BJ (cell line): ENCODE measurements at regions not wholly inside any gene's neighbourhood (a gene's known extent, or its start where the extent isn't known, plus 50 kb on each side); places are given as distances from the start of the nearest gene placed in this dataset.
"Not testable (repeated sequence)": the region's sequence is repeated elsewhere in the genome, so short reads cannot be mapped to it uniquely, and the experiment has no call there.

Experiments
- CTCF ChIA-PET: fragments of 350-600 bp; formaldehyde crosslinking; extraction: SDS; loops from one replicate; lab custom pipeline; 2021; ENCODE audit warnings: antibody characterized with exemption, inconsistent platforms; lab: Yijun Ruan, JAX
- POLR2A ChIA-PET: fragments of 300-600 bp; sonication (Branson Sonifier 250); formaldehyde crosslinking; extraction: SDS; loops from one replicate; lab custom pipeline; 2021; ENCODE audit warnings: antibody characterized with exemption; lab: Charles Lee
- DNase-seq: peaks from one replicate; pipeline ENCODE4 v3.0.0-alpha.2; 2011; ENCODE audit warnings: low read depth
- H3K27me3 ChIP-seq: 2 replicates; pipeline ENCODE4 v1.6.0; 2011; ENCODE audit warnings: low read length; ENCODE audit not compliant: control insufficient read depth, insufficient read depth
- H3K36me3 ChIP-seq: 2 replicates; pipeline ENCODE4 v1.5.1; 2011; ENCODE audit warnings: low read length; ENCODE audit not compliant: control insufficient read depth, insufficient read depth
- H3K4me3 ChIP-seq: 2 replicates; pipeline ENCODE4 v1.5.1; 2011; ENCODE audit warnings: low read depth, mild to moderate bottlenecking, control low read depth, low read length
- CTCF ChIP-seq: IDR thresholded peaks from 2 replicates; pipeline ENCODE4 v1.5.1; 2011; ENCODE audit warnings: low read depth, mild to moderate bottlenecking, control low read depth, inconsistent platforms, low read length, moderate library complexity; ENCODE audit not compliant: insufficient read depth

GRCh38 chr6:126880964-126881363 is 237.5 kb upstream of the RSPO3 start:
- no peaks in the 10 kb centered on the region for H3K27me3 ChIP-seq
- CTCF ChIA-PET: no interaction called here
- no peak for TF ChIP-seq CTCF
- DNase-seq: no peak
- POLR2A ChIA-PET: no interaction called here
- no peaks in the 10 kb centered on the region for H3K36me3 ChIP-seq
- H3K4me3 ChIP-seq: no peak overlapping the region

GRCh38 chr6:126886106-126886505 is 232.4 kb upstream of the RSPO3 start:
- DNase-seq: no peak

GRCh38 chr6:126888727-126889725 is 229.4 kb upstream of the RSPO3 start:
- Histone ChIP-seq H3K4me3 (no peak overlapping the region), H3K27me3 (no peaks in the 10 kb centered on the region), H3K36me3 (no peaks in the 10 kb centered on the region)
- POLR2A ChIA-PET: no interaction called here
- no peak for DNase-seq
- CTCF ChIA-PET: interaction anchor here (0.8 kb wide), 1 partner anchor 232 kb away, joined by 3 read pairs; no protein-coding TSS in a partner anchor
- TF ChIP-seq CTCF: no peak

More at GRCh38 chr6:126886106-126886505, 232.4 kb upstream of the RSPO3 start:
- Histone ChIP-seq H3K36me3 (no peaks in the 10 kb centered on the region), H3K27me3 (no peaks in the 10 kb centered on the region), H3K4me3 (no peak overlapping the region)
- CTCF ChIA-PET: no interaction called here
- TF ChIP-seq CTCF: no peak
- POLR2A ChIA-PET: no interaction called here

GRCh38 chr6:126890055-126890454 is 228.4 kb upstream of the RSPO3 start:
- H3K27me3 ChIP-seq: no peaks in the 10 kb centered on the region
- CTCF ChIA-PET: no interaction called here
- no peak for TF ChIP-seq CTCF
- DNase-seq: no peak
- no peak overlapping the region for H3K4me3 ChIP-seq
- POLR2A ChIA-PET: no interaction called here
- no peaks in the 10 kb centered on the region for H3K36me3 ChIP-seq

- TF ChIP-seq CTCF: no peak
- POLR2A ChIA-PET: no interaction called here
- DNase-seq: no peak
- H3K27me3 ChIP-seq: no peaks in the 10 kb centered on the region
- CTCF ChIA-PET: no interaction called here
- H3K4me3 ChIP-seq: no peak overlapping the region
- H3K36me3 ChIP-seq: no peaks in the 10 kb centered on the region
These were observed 227.3 kb upstream of the RSPO3 start for GRCh38 chr6:126891158-126891557.

- H3K27me3 ChIP-seq, POLR2A ChIA-PET, H3K4me3 ChIP-seq, CTCF ChIA-PET, H3K36me3 ChIP-seq, DNase-seq: not testable (repeated sequence)
These were observed 225.6 kb upstream of the RSPO3 start for GRCh38 chr6:126892869-126893268.
